HEK293 (cell line): ENCODE measurements at regions not wholly inside any gene's neighbourhood (a gene's known extent, or its start where the extent isn't known, plus 50 kb on each side); places are given as distances from the start of the nearest gene placed in this dataset.
"Not testable (repeated sequence)": the region's sequence is repeated elsewhere in the genome, so short reads cannot be mapped to it uniquely, and the experiment has no call there.

Source experiments
- CTCF ChIA-PET: fragments of 350-600 bp; formaldehyde crosslinking; extraction: SDS; loops from one replicate; lab custom pipeline; 2021; ENCODE audit warnings: antibody characterized with exemption; lab: Yijun Ruan, JAX
- POLR2A ChIA-PET: fragments of 300-600 bp; formaldehyde crosslinking; extraction: SDS; loops from one replicate; lab custom pipeline; 2020; ENCODE audit warnings: antibody characterized with exemption, inconsistent platforms; lab: Yijun Ruan, JAX
- H3K27ac ChIP-seq: fragments of 200-500 bp; sonication (Bioruptor generic); 2 replicates; pipeline ENCODE4 v1.5.1; 2014; ENCODE audit warnings: low read depth, low read length, control low read depth, inconsistent platforms; ENCODE audit errors: extremely low read depth
- H3K36me3 ChIP-seq, 2 experiments: fragments of 200-500 bp in 1 of 2; sonication (Bioruptor generic) in 1 of 2; 1 replicate in 1 of 2; 2 replicates in 1 of 2; pipeline ENCODE4 v1.5.1; 2014 to 2017; ENCODE audit warnings: inconsistent platforms in 2 of 2, low read length in 2 of 2; ENCODE audit not compliant: control insufficient read depth in 2 of 2, insufficient read depth in 1 of 2
- H3K4me1 ChIP-seq: fragments of 200-500 bp; sonication (Bioruptor generic); 2 replicates; pipeline ENCODE4 v1.5.1; 2014; ENCODE audit warnings: mild to moderate bottlenecking, low read length, inconsistent platforms; ENCODE audit not compliant: control insufficient read depth, insufficient read depth
- H3K4me3 ChIP-seq: 2 replicates; pipeline ENCODE4 v1.5.1; 2011; ENCODE audit warnings: low read depth, mild to moderate bottlenecking, control low read depth, low read length, moderate library complexity
- H3K9me3 ChIP-seq: fragments of 200-500 bp; sonication (Bioruptor generic); 2 replicates; pipeline ENCODE4 v1.5.1; 2014; ENCODE audit warnings: low read depth, low read length, inconsistent platforms; ENCODE audit not compliant: control insufficient read depth, insufficient read depth
- FEZF1 ChIP-seq: fragments of 450-650 bp; formaldehyde crosslinking; IDR thresholded peaks from 2 replicates; pipeline ENCODE4 v1.5.1; 2016; ENCODE audit warnings: missing biosample characterization, missing genetic modification characterization
- GFI1B ChIP-seq: fragments of 450-650 bp; formaldehyde crosslinking; IDR thresholded peaks from 2 replicates; pipeline ENCODE4 v1.5.1; 2016; ENCODE audit warnings: missing biosample characterization, missing genetic modification characterization
- GLIS2 ChIP-seq: fragments of 450-650 bp; formaldehyde crosslinking; IDR thresholded peaks from 2 replicates; pipeline ENCODE4 v1.5.1; 2016; ENCODE audit warnings: missing biosample characterization, missing genetic modification characterization
- MYNN ChIP-seq: fragments of 450-650 bp; formaldehyde crosslinking; IDR thresholded peaks from 2 replicates; pipeline ENCODE4 v1.5.1; 2016; ENCODE audit warnings: missing biosample characterization, missing genetic modification characterization, borderline replicate concordance
- PRDM4 ChIP-seq: fragments of 450-650 bp; formaldehyde crosslinking; IDR thresholded peaks from 2 replicates; pipeline ENCODE4 v1.5.1; 2017; ENCODE audit warnings: missing biosample characterization, missing genetic modification characterization
- SCRT2 ChIP-seq: fragments of 450-650 bp; formaldehyde crosslinking; IDR thresholded peaks from 2 replicates; pipeline ENCODE4 v1.5.1; 2016; ENCODE audit warnings: missing biosample characterization, missing genetic modification characterization
- TCF7L2 ChIP-seq: IDR thresholded peaks from 2 replicates; pipeline ENCODE4 v1.6.1; 2011; ENCODE audit warnings: low read depth, mild to moderate bottlenecking, inconsistent platforms, low read length, moderate library complexity, borderline replicate concordance
- ZEB2 ChIP-seq: fragments of 450-650 bp; formaldehyde crosslinking; IDR thresholded peaks from 2 replicates; pipeline ENCODE4 v1.5.1; 2016; ENCODE audit warnings: missing biosample characterization, missing genetic modification characterization
- ZNF112 ChIP-seq: fragments of 450-650 bp; formaldehyde crosslinking; IDR thresholded peaks from 2 replicates; pipeline ENCODE4 v1.5.0; 2017; ENCODE audit warnings: missing biosample characterization, missing genetic modification characterization
- ZNF16 ChIP-seq: fragments of 450-650 bp; formaldehyde crosslinking; IDR thresholded peaks from 2 replicates; pipeline ENCODE4 v1.5.1; 2016; ENCODE audit warnings: low read depth, missing biosample characterization, missing genetic modification characterization
- ZNF175 ChIP-seq: fragments of 450-650 bp; formaldehyde crosslinking; IDR thresholded peaks from 2 replicates; pipeline ENCODE4 v1.5.1; 2016; ENCODE audit warnings: missing biosample characterization, missing genetic modification characterization
- ZNF37A ChIP-seq: fragments of 450-650 bp; IDR thresholded peaks from 2 replicates; pipeline ENCODE4 v1.5.1; 2018; ENCODE audit warnings: missing biosample characterization, missing genetic modification characterization
- ZNF391 ChIP-seq: fragments of 450-650 bp; formaldehyde crosslinking; IDR thresholded peaks from 2 replicates; pipeline ENCODE4 v1.5.1; 2016; ENCODE audit warnings: low read depth, missing biosample characterization, missing genetic modification characterization, borderline replicate concordance
- ZNF585B ChIP-seq: fragments of 450-650 bp; formaldehyde crosslinking; IDR thresholded peaks from 2 replicates; pipeline ENCODE4 v1.5.1; 2016; ENCODE audit warnings: missing biosample characterization, missing genetic modification characterization
- ZNF623 ChIP-seq: fragments of 450-650 bp; formaldehyde crosslinking; IDR thresholded peaks from 2 replicates; pipeline ENCODE4 v1.5.1; 2016; ENCODE audit warnings: missing biosample characterization, missing genetic modification characterization
- ZNF624 ChIP-seq: fragments of 450-650 bp; formaldehyde crosslinking; IDR thresholded peaks from 2 replicates; pipeline ENCODE4 v1.5.1; 2017; ENCODE audit warnings: missing biosample characterization, missing genetic modification characterization
- ZNF701 ChIP-seq: fragments of 450-650 bp; formaldehyde crosslinking; IDR thresholded peaks from 2 replicates; pipeline ENCODE4 v1.5.1; 2016; ENCODE audit warnings: missing biosample characterization, missing genetic modification characterization
- ZNF747 ChIP-seq: fragments of 450-650 bp; formaldehyde crosslinking; IDR thresholded peaks from 2 replicates; pipeline ENCODE4 v1.5.1; 2016; ENCODE audit warnings: missing biosample characterization, missing genetic modification characterization
- TF ChIP-seq, protein P1 (sequence below): fragments of 450-650 bp; formaldehyde crosslinking; IDR thresholded peaks from 2 replicates; pipeline ENCODE4 v1.5.1; 2017; ENCODE audit warnings: missing biosample characterization, missing genetic modification characterization
- TF ChIP-seq, protein P2 (sequence below): fragments of 450-650 bp; formaldehyde crosslinking; IDR thresholded peaks from 2 replicates; pipeline ENCODE4 v1.5.1; 2016; ENCODE audit warnings: missing biosample characterization, missing genetic modification characterization
- TF ChIP-seq, protein P3 (sequence below): fragments of 450-650 bp; formaldehyde crosslinking; IDR thresholded peaks from 2 replicates; pipeline ENCODE4; 2016; ENCODE audit warnings: missing biosample characterization, missing genetic modification characterization
- TF ChIP-seq, protein P4 (sequence below): fragments of 450-650 bp; formaldehyde crosslinking; optimal IDR thresholded peaks from 2 replicates; pipeline ENCODE3; 2016; ENCODE audit warnings: missing biosample characterization, mild to moderate bottlenecking, missing genetic modification characterization

DNA sequence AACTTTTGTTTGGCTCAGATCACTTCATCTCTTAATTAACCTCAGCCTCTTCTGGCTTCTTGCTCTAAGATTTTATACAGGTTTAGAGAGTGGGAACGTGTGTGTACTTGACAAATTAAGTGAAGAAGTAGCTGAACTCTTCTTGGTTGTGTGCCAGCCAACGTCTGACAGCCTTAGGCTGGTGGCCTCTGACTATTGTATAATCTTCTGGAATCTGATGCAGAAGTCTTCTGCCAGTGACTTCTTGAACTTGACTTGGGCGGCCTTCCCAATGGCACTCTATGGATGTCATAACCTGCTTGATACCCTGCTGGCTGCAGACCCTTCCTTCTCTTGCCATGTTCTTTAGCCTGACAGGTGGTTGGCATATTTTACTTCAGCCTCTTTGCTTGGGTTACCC is 660.5 kb downstream of the DOK5 start (continued):
- TF ChIP-seq ZNF624 (tag by site-specific recombination): no peak
- TF ChIP-seq ZNF112: no peak
- no peak for TF ChIP-seq ZNF701 (tag by site-specific recombination)

GRCh38 chr20:55132523-55132922 is 657.1 kb downstream of the DOK5 start:
- TF ChIP-seq, protein P1, sequence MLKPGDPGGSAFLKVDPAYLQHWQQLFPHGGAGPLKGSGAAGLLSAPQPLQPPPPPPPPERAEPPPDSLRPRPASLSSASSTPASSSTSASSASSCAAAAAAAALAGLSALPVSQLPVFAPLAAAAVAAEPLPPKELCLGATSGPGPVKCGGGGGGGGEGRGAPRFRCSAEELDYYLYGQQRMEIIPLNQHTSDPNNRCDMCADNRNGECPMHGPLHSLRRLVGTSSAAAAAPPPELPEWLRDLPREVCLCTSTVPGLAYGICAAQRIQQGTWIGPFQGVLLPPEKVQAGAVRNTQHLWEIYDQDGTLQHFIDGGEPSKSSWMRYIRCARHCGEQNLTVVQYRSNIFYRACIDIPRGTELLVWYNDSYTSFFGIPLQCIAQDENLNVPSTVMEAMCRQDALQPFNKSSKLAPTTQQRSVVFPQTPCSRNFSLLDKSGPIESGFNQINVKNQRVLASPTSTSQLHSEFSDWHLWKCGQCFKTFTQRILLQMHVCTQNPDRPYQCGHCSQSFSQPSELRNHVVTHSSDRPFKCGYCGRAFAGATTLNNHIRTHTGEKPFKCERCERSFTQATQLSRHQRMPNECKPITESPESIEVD (tag by site-specific recombination): no peak
- TF ChIP-seq, protein P2, sequence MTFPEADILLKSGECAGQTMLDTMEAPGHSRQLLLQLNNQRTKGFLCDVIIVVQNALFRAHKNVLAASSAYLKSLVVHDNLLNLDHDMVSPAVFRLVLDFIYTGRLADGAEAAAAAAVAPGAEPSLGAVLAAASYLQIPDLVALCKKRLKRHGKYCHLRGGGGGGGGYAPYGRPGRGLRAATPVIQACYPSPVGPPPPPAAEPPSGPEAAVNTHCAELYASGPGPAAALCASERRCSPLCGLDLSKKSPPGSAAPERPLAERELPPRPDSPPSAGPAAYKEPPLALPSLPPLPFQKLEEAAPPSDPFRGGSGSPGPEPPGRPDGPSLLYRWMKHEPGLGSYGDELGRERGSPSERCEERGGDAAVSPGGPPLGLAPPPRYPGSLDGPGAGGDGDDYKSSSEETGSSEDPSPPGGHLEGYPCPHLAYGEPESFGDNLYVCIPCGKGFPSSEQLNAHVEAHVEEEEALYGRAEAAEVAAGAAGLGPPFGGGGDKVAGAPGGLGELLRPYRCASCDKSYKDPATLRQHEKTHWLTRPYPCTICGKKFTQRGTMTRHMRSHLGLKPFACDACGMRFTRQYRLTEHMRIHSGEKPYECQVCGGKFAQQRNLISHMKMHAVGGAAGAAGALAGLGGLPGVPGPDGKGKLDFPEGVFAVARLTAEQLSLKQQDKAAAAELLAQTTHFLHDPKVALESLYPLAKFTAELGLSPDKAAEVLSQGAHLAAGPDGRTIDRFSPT (tag by site-specific recombination): no peak
- TF ChIP-seq MYNN (tag by site-specific recombination) (no peak), GFI1B (no peak), ZNF585B (no peak), ZNF747 (tag by site-specific recombination) (no peak), ZNF175 (no peak), SCRT2 (no peak), ZNF391 (no peak)
- TF ChIP-seq, protein P3, sequence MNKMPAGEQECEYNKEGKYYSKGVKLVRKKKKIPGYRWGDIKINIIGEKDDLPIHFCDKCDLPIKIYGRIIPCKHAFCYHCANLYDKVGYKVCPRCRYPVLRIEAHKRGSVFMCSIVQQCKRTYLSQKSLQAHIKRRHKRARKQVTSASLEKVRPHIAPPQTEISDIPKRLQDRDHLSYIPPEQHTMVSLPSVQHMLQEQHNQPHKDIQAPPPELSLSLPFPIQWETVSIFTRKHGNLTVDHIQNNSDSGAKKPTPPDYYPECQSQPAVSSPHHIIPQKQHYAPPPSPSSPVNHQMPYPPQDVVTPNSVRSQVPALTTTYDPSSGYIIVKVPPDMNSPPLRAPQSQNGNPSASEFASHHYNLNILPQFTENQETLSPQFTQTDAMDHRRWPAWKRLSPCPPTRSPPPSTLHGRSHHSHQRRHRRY (tag by site-specific recombination): no peak
- TF ChIP-seq, protein P4, sequence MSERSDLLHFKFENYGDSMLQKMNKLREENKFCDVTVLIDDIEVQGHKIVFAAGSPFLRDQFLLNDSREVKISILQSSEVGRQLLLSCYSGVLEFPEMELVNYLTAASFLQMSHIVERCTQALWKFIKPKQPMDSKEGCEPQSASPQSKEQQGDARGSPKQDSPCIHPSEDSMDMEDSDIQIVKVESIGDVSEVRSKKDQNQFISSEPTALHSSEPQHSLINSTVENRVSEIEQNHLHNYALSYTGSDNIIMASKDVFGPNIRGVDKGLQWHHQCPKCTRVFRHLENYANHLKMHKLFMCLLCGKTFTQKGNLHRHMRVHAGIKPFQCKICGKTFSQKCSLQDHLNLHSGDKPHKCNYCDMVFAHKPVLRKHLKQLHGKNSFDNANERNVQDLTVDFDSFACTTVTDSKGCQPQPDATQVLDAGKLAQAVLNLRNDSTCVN (tag by site-specific recombination): no peak
- Histone ChIP-seq H3K9me3 (no peaks in the 10 kb centered on the region), H3K4me3 (no peak overlapping the region), H3K36me3 (no peaks in the 10 kb centered on the region), H3K27ac (no peak overlapping the region), H3K4me1 (no peaks in the 10 kb centered on the region)
- POLR2A ChIA-PET: no interaction called here
- CTCF ChIA-PET: no interaction called here

- H3K4me3 ChIP-seq, H3K36me3 ChIP-seq, CTCF ChIA-PET, POLR2A ChIA-PET, H3K4me1 ChIP-seq, H3K27ac ChIP-seq, H3K9me3 ChIP-seq: not testable (repeated sequence)
These were observed 642.2 kb downstream of the DOK5 start for GRCh38 chr20:55117577-55117976.

DNA sequence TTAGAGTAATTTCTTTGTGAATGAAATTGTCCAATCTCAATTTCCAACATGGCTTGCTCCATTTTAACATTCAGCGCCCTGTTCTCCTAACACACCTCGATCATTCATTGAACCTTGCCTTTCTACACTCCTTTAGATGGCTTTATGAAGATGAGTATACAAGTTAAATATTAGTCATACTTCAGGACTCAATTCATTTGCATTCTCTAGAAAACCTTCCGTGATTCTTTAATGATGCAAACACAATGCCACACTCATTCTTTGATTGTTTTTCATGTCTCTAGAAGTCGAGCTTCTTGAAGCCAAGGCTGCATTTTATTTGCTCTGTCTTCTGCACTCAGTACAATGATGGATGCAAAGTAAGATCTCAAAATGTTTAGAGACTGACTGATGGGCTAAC is 641.2 kb downstream of the DOK5 start:
- Histone ChIP-seq H3K9me3 (no peaks in the 10 kb centered on the region), H3K4me1 (no peaks in the 10 kb centered on the region), H3K36me3 (no peaks in the 10 kb centered on the region)
- TF ChIP-seq ZNF16: no peak
- no peak for TF ChIP-seq ZNF37A (tag by site-specific recombination)
- TF ChIP-seq ZNF623 (tag by site-specific recombination): no peak
- TF ChIP-seq GLIS2: no peak
- TF ChIP-seq ZNF585B: no peak
- no peak for TF ChIP-seq PRDM4
- no peak for TF ChIP-seq FEZF1 (tag by site-specific recombination)
- no peak for TF ChIP-seq ZEB2 (tag by site-specific recombination)
- TF ChIP-seq TCF7L2: no peak
- TF ChIP-seq, all 188 proteins: peak for 0
- CTCF ChIA-PET: no interaction called here
- POLR2A ChIA-PET: no interaction called here
- Histone ChIP-seq H3K27ac (no peak overlapping the region), H3K4me3 (no peak overlapping the region)
